ENCODE measurements at regions not wholly inside any gene's neighbourhood (a gene's known extent, or its start where the extent isn't known, plus 50 kb on each side); places are given as distances from the start of the nearest gene placed in this dataset.
"Not testable (repeated sequence)": the region's sequence is repeated elsewhere in the genome, so short reads cannot be mapped to it uniquely, and the experiment has no call there.

- TF ChIP-seq, protein P1, sequence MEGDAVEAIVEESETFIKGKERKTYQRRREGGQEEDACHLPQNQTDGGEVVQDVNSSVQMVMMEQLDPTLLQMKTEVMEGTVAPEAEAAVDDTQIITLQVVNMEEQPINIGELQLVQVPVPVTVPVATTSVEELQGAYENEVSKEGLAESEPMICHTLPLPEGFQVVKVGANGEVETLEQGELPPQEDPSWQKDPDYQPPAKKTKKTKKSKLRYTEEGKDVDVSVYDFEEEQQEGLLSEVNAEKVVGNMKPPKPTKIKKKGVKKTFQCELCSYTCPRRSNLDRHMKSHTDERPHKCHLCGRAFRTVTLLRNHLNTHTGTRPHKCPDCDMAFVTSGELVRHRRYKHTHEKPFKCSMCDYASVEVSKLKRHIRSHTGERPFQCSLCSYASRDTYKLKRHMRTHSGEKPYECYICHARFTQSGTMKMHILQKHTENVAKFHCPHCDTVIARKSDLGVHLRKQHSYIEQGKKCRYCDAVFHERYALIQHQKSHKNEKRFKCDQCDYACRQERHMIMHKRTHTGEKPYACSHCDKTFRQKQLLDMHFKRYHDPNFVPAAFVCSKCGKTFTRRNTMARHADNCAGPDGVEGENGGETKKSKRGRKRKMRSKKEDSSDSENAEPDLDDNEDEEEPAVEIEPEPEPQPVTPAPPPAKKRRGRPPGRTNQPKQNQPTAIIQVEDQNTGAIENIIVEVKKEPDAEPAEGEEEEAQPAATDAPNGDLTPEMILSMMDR (IDR thresholded peaks at IDR 0.05) = not testable (repeated sequence)
- TF ChIP-seq MXI1 (IDR thresholded peaks at IDR 0.05; ENCODE audit: low read depth, low read length); EZH2phosphoT487 (IDR thresholded peaks at IDR 0.05; ENCODE audit: borderline replicate concordance, low read depth); POLR2AphosphoS5 (IDR thresholded peaks at IDR 0.05; ENCODE audit: low read depth, low read length): not testable (repeated sequence)
- TF ChIP-seq, protein P2, sequence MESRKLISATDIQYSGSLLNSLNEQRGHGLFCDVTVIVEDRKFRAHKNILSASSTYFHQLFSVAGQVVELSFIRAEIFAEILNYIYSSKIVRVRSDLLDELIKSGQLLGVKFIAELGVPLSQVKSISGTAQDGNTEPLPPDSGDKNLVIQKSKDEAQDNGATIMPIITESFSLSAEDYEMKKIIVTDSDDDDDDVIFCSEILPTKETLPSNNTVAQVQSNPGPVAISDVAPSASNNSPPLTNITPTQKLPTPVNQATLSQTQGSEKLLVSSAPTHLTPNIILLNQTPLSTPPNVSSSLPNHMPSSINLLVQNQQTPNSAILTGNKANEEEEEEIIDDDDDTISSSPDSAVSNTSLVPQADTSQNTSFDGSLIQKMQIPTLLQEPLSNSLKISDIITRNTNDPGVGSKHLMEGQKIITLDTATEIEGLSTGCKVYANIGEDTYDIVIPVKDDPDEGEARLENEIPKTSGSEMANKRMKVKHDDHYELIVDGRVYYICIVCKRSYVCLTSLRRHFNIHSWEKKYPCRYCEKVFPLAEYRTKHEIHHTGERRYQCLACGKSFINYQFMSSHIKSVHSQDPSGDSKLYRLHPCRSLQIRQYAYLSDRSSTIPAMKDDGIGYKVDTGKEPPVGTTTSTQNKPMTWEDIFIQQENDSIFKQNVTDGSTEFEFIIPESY (IDR thresholded peaks at IDR 0.05; ENCODE audit: borderline replicate concordance, low read depth) = not testable (repeated sequence)
Measured at GRCh38 chr3:10695186-10695585, 120.8 kb upstream of the SLC6A11 start.
